CD4-positive, CD25-positive, alpha-beta regulatory T cell (primary cell): ENCODE measurements at regions not wholly inside any gene's neighbourhood (a gene's known extent, or its start where the extent isn't known, plus 50 kb on each side); places are given as distances from the start of the nearest gene placed in this dataset.
"Not testable (repeated sequence)": the region's sequence is repeated elsewhere in the genome, so short reads cannot be mapped to it uniquely, and the experiment has no call there.

Experiments used
- ATAC-seq, 2 donors: fragments of 150-1000 bp; cut with Tn5 transposase; one replicate each; pipeline ENCODE4 v1.10.0; 2021; ENCODE audit warnings: low read depth in 2 of 2, moderate number of reproducible peaks in 2 of 2, moderate library complexity in 1 of 2
- DNase-seq, 3 donors: peaks; one replicate each; pipeline versions ENCODE4 v3.0.0 to v3.0.0-alpha.2; 2012 to 2022; ENCODE audit warnings: mixed read lengths in 1 of 3
- H3K27ac ChIP-seq: one replicate; pipeline ENCODE4 v1.7.0; 2013; ENCODE audit warnings: mild to moderate bottlenecking, low read length; ENCODE audit not compliant: insufficient read depth, poor library complexity, severe bottlenecking
- H3K27me3 ChIP-seq: one replicate; pipeline ENCODE4 v1.7.0; 2013; ENCODE audit warnings: low read length; ENCODE audit not compliant: control insufficient read depth, insufficient read depth
- H3K36me3 ChIP-seq: one replicate; pipeline ENCODE4 v1.7.0; 2013; ENCODE audit warnings: mild to moderate bottlenecking, low read length, moderate library complexity; ENCODE audit not compliant: control insufficient read depth, insufficient read depth
- H3K4me1 ChIP-seq: 2 replicates; pipeline ENCODE4 v1.7.0; 2013; ENCODE audit warnings: mild to moderate bottlenecking, low read length; ENCODE audit not compliant: insufficient read depth, control insufficient read depth, poor library complexity, severe bottlenecking
- H3K4me3 ChIP-seq: one replicate; pipeline ENCODE4 v1.7.0; 2013; ENCODE audit warnings: low read depth, mild to moderate bottlenecking, low read length, moderate library complexity
- H3K9me3 ChIP-seq, 2 experiments: 1 replicate in 1 of 2; 2 replicates in 1 of 2; pipeline ENCODE4 v1.7.0; 2013; ENCODE audit warnings: low read length in 2 of 2, mild to moderate bottlenecking in 1 of 2, moderate library complexity in 1 of 2; ENCODE audit not compliant: control insufficient read depth in 2 of 2
- H3K27ac Mint-ChIP-seq, 3 donors: one replicate each; pipeline ENCODE4 v1.8.0; 2020 to 2022; ENCODE audit warnings: mild to moderate bottlenecking in 3 of 3, mixed read lengths in 3 of 3, moderate library complexity in 2 of 3
- H3K27me3 Mint-ChIP-seq: one replicate; pipeline ENCODE4 v1.8.0; 2022; ENCODE audit warnings: mild to moderate bottlenecking, mixed read lengths
- H3K36me3 Mint-ChIP-seq: one replicate; pipeline ENCODE4 v1.8.0; 2020; ENCODE audit warnings: mixed read lengths
- H3K4me1 Mint-ChIP-seq, 4 donors: one replicate each; pipeline ENCODE4 v1.8.0; 2020 to 2022; ENCODE audit warnings: mixed read lengths in 4 of 4, mild to moderate bottlenecking in 1 of 4
- H3K4me3 Mint-ChIP-seq, 4 donors: one replicate each; pipeline ENCODE4 v1.8.0; 2020 to 2022; ENCODE audit warnings: mild to moderate bottlenecking in 4 of 4, mixed read lengths in 4 of 4, moderate library complexity in 3 of 4
- H3K9me3 Mint-ChIP-seq, 7 donors: one replicate each; pipeline ENCODE4 v1.8.0; 2020 to 2022; ENCODE audit warnings: mixed read lengths in 7 of 7, mild to moderate bottlenecking in 3 of 7, moderate library complexity in 2 of 7

- H3K4me3 ChIP-seq, result no peak overlapping the region
- H3K27me3 Mint-ChIP-seq, result no peaks in the 10 kb centered on the region
- H3K36me3 ChIP-seq, result no peaks in the 10 kb centered on the region
- no peaks in the 10 kb centered on the region for H3K27me3 ChIP-seq
- H3K4me1 Mint-ChIP-seq, result no peaks in the 10 kb centered on the region
- DNase-seq (no peak), ATAC-seq (no peak)
- H3K4me3 Mint-ChIP-seq, result no peak overlapping the region
- no peak overlapping the region for H3K27ac Mint-ChIP-seq
- no peaks in the 10 kb centered on the region for H3K9me3 ChIP-seq
- H3K36me3 Mint-ChIP-seq, result no peaks in the 10 kb centered on the region
- H3K9me3 Mint-ChIP-seq, result peaks cover 0 to 4% (median 0%) of the 10 kb centered on the region in 7 donors
- no peaks in the 10 kb centered on the region for H3K4me1 ChIP-seq
- H3K27ac ChIP-seq, result no peak overlapping the region
These were observed 95.3 kb upstream of the MED13L start for GRCh38 chr12:116372815-116373214.

- no peaks in the 10 kb centered on the region for H3K4me1 ChIP-seq
- H3K4me3 Mint-ChIP-seq, result no peak overlapping the region
- no peaks in the 10 kb centered on the region for H3K36me3 Mint-ChIP-seq
- no peak overlapping the region for H3K4me3 ChIP-seq
- H3K9me3 Mint-ChIP-seq, result peaks cover 0 to 4% (median 0%) of the 10 kb centered on the region in 7 donors
- no peaks in the 10 kb centered on the region for H3K27me3 Mint-ChIP-seq
- DNase-seq (no peak), ATAC-seq (no peak)
- H3K36me3 ChIP-seq, result no peaks in the 10 kb centered on the region
- no peaks in the 10 kb centered on the region for H3K27me3 ChIP-seq
- no peaks in the 10 kb centered on the region for H3K9me3 ChIP-seq
- no peak overlapping the region for H3K27ac ChIP-seq
- no peak overlapping the region for H3K27ac Mint-ChIP-seq
- no peaks in the 10 kb centered on the region for H3K4me1 Mint-ChIP-seq
These were observed 96.2 kb upstream of the MED13L start for GRCh38 chr12:116373572-116374206.

DNA sequence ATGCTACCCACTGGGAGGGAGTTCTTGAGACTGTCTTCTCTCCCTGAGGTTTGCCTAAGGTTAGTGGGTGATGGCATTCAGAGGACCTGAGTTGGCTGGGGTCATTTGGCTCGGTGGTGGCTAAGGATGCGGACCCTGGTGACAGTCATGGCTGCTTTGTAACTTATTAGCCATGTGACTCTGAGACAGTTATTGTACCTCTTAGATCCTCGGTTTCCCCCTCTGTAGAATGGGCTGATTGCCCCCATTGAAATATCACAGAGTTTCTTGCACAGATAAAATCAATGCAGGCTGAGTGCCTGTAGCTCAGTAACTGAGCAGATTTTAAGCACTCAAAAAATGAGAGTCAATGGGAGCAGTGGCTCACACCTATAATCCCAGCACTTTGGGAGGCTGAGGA, 96.7 kb upstream of the MED13L start:
- H3K4me3 Mint-ChIP-seq, result no peak overlapping the region
- no peak for ATAC-seq
- no peaks in the 10 kb centered on the region for H3K4me1 ChIP-seq
- H3K4me3 ChIP-seq, result no peak overlapping the region
- no peak overlapping the region for H3K27ac ChIP-seq
- no peaks in the 10 kb centered on the region for H3K4me1 Mint-ChIP-seq
- H3K36me3 ChIP-seq, result no peaks in the 10 kb centered on the region
- H3K9me3 ChIP-seq, result no peaks in the 10 kb centered on the region
- H3K9me3 Mint-ChIP-seq, result peaks cover 0 to 4% (median 0%) of the 10 kb centered on the region in 7 donors
- H3K27ac Mint-ChIP-seq, result no peak overlapping the region
- no peaks in the 10 kb centered on the region for H3K27me3 ChIP-seq
- no peaks in the 10 kb centered on the region for H3K36me3 Mint-ChIP-seq
- DNase-seq, result no peak
- no peaks in the 10 kb centered on the region for H3K27me3 Mint-ChIP-seq

DNA sequence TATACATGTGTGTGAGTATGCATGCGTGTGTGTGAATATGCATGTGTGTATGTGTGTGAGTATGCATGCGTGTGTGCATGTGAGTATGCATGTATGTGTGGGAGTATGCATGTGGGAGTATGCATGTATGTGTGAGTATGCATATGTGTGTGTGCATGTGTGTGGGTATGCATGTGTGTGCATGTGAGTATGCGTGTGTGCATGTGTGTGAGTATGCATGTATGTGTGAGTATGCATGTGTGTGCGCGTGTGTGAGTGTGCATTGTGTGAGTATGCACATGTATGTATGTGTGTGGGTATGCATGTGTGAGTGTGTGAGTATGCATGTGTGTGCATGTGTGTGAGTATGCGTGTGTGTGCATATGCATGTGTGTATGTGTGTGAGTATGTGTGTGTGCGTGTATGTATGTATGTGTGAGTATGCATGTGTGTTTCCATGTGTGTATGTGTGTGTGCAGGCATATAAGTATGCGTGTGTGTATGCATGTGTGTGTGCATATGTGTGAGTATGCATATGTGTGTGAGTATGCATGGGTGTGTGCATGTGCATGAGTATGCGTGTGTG, 97.9 kb upstream of the MED13L start:
- H3K4me3 Mint-ChIP-seq, result no peak overlapping the region
- Histone ChIP-seq H3K27me3 (no peaks in the 10 kb centered on the region), H3K9me3 (no peaks in the 10 kb centered on the region), H3K4me3 (no peak overlapping the region), H3K27ac (no peak overlapping the region), H3K4me1 (no peaks in the 10 kb centered on the region), H3K36me3 (no peaks in the 10 kb centered on the region)
- no peak for ATAC-seq
- no peaks in the 10 kb centered on the region for H3K27me3 Mint-ChIP-seq
- H3K4me1 Mint-ChIP-seq, result no peaks in the 10 kb centered on the region
- no peaks in the 10 kb centered on the region for H3K36me3 Mint-ChIP-seq
- DNase-seq, result no peak
- peaks cover 0 to 4% (median 0%) of the 10 kb centered on the region in 7 donors for H3K9me3 Mint-ChIP-seq
- H3K27ac Mint-ChIP-seq, result no peak overlapping the region

DNA sequence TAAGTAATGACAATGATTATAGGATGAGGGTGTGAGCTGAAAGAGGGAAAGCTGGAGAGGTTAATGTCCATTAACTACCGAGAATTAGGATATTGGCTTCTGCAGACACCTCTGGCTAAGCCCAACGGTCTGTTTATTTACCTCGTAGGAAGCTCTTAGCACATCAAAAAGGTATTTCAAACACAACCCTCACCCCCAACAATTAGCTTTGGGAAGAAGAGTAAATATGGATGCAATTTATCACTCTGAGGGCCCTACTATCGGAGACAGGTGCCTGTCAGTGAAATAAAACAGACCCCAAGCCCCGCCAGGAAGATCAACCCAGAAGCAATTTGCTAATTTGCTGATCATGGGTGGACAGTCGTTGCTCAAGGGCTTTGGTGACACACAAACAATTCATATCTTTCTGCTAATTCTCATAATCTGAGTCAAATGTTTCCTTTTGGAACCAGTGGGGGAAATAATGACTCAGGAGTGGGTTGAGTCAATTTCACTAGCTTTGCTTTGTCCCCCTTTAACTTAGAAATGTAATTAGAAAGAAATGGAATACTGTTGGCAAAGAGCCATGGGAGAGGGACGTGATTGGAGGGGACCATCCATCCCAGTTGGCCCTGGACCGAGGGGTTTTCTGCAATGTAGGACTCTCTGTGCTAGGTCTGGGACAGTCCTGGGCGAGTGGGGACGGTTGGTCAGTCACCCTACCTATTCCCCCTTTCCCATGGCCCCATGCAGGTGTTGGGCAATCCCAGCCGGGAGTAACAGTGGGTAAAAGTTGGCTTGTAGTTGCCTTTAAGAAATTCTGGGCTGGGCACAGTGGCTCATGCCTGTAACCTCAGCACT, 99.1 kb upstream of the MED13L start:
- Histone ChIP-seq H3K27me3 (no peaks in the 10 kb centered on the region), H3K36me3 (no peaks in the 10 kb centered on the region), H3K4me3 (no peak overlapping the region), H3K4me1 (no peaks in the 10 kb centered on the region), H3K9me3 (no peaks in the 10 kb centered on the region), H3K27ac (no peak overlapping the region)
- DNase-seq (no peak), ATAC-seq (no peak)
- Mint-ChIP-seq H3K4me1 (no peaks in the 10 kb centered on the region), H3K9me3 (peaks cover 0 to 4% (median 0%) of the 10 kb centered on the region in 7 donors), H3K27ac (no peak overlapping the region), H3K4me3 (no peak overlapping the region), H3K36me3 (no peaks in the 10 kb centered on the region), H3K27me3 (no peaks in the 10 kb centered on the region)

DNA sequence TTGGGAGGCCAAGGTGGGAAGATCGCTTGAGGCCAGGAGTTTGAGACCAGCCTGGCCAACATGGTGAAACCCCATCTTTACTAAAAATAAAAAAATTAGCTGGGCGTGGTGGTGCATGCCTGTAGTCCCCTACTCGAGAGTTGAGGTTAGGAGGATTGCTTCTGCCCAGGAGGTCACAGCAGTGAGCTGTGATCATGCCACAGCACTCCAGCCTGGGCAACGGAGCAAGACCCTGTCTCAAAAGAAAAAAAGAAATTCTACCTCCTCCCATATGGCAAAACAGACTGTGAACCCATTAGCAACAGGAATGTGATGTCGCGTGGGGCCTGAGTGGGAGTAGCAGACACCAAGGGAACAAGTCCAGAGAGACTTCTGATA, 99.7 kb upstream of the MED13L start:
- H3K9me3 Mint-ChIP-seq, H3K4me1 Mint-ChIP-seq, H3K27ac ChIP-seq, H3K36me3 Mint-ChIP-seq, H3K36me3 ChIP-seq, H3K27ac Mint-ChIP-seq, DNase-seq, H3K9me3 ChIP-seq, H3K4me3 ChIP-seq, H3K27me3 ChIP-seq, H3K4me3 Mint-ChIP-seq, H3K4me1 ChIP-seq, ATAC-seq, H3K27me3 Mint-ChIP-seq: not testable (repeated sequence)

- no peaks in the 10 kb centered on the region for H3K27me3 ChIP-seq
- H3K4me3 ChIP-seq, result no peak overlapping the region
- no peak overlapping the region for H3K27ac ChIP-seq
- Mint-ChIP-seq H3K4me3 (no peak overlapping the region), H3K36me3 (no peaks in the 10 kb centered on the region), H3K4me1 (no peaks in the 10 kb centered on the region), H3K9me3 (peaks cover 0 to 4% (median 0%) of the 10 kb centered on the region in 7 donors), H3K27ac (no peak overlapping the region), H3K27me3 (no peaks in the 10 kb centered on the region)
- no peak for ATAC-seq
- DNase-seq, result no peak
- no peaks in the 10 kb centered on the region for H3K36me3 ChIP-seq
- H3K9me3 ChIP-seq, result no peaks in the 10 kb centered on the region
- H3K4me1 ChIP-seq, result no peaks in the 10 kb centered on the region
These were observed 100.5 kb upstream of the MED13L start for GRCh38 chr12:116378002-116378401.
